HG03457 (cell line): ENCODE measurements at regions not wholly inside any gene's neighbourhood (a gene's known extent, or its start where the extent isn't known, plus 50 kb on each side); places are given as distances from the start of the nearest gene placed in this dataset.

Experiments used
- ATAC-seq: cut with Tn5 transposase; IDR thresholded peaks from one replicate; pipeline ENCODE4 v1.9.1; 2021; ENCODE audit warnings: moderate number of reproducible peaks; ENCODE audit not compliant: unreplicated experiment

- ATAC-seq: no peak
Measured at GRCh38 chr18:39759926-39760325, 2194.3 kb upstream of the CELF4 start.

DNA sequence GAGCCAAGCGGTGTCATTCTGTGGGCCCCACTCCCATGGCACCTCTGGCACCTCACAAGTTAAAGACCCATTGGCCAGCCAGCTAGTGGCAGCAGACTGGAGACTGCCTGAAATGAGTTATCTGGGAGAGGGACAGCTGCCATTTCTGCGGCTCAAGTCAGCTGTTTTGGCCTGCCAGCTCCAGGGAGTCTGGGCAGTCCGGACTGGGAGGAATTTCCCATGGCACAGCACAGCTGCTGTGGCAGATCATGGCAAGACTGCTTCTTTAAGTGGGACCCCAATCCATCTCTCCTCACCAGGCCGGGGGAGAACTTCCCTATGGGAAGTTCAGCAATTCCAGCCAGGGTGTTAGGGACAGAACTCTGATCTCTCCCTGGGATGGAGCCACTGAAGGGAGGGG is 2187.6 kb upstream of the CELF4 start:
- no peak for ATAC-seq

- no peak for ATAC-seq
Measured at GRCh38 chr18:39752351-39752750, 2186.8 kb upstream of the CELF4 start.

DNA sequence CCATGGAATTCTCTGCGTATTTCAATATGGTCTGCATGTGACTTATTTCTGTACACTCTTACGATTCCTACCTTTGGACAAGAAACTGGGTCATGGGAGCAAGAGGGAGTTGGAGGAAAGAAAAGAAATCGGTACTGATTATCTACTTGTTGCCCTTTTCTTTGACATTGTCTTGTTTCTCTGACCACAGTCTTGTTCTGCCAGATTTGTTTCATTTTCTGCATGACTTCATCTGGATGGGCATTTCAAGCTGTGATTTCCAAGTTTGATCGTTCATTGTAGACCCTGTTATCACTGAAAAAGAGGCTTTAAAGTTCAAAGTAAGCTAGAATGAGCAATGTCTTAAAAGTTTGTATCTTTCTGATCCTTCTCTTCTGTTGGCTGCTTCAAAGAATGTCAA is 2186.3 kb upstream of the CELF4 start:
- no peak for ATAC-seq

DNA sequence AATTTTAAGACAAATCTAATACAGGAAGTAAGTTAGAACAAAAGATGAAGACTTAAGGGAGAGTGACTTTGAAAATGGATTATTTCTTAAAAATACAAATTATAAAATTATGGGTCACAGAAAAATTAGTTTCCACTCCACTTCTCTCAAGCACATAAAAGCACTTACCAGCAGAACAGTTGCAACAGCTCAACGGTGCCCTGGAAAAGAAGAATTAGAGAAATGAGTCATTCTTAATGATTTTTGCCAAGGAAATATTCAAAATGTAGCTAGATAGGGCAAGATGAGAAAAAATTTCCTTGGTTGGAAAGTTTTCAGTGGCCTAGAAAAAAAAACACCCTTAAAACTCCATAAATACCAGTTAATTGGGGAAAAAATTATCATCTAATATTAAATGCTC is 2185.6 kb upstream of the CELF4 start:
- no peak for ATAC-seq

DNA sequence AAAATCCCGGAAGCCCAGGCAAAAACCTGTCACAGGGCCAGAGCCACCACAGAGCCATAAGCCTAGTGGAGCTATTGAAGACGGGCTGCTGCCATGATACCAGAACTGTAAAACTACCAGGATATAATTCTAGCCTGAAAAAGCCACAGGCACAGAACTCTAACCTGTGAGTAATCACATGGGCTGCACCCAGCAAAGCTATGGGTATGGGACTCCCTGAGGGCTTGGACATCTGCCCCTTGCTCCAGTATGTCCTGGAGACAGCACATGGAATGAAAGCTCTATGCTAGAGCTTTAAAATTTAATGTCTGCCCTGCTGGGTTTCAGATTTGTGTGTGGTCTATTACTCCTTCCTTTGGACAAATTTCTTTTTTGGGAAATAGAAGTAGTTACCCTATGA is 2183.6 kb upstream of the CELF4 start:
- ATAC-seq: no peak

GRCh38 chr18:39748727-39749126 is 2183.1 kb upstream of the CELF4 start:
- no peak for ATAC-seq

DNA sequence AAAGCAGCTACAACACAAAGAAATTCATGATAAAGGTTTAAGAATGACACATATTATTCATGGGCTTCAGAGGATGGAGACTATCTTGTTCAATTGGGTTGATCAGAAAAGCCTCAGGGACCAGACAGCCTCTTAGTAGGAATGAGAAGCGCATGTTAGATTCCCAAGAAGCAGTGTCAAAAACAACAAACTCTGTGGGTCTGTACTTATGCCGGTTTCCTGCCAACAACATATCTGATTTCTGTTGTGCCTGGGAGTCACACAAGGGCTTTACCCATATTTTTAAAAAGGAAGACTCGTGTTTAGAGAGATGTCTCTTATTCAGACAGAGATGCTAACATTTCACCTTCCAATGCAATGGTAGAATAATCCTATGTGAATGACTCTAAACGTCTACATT is 2180.6 kb upstream of the CELF4 start:
- ATAC-seq: no peak

DNA sequence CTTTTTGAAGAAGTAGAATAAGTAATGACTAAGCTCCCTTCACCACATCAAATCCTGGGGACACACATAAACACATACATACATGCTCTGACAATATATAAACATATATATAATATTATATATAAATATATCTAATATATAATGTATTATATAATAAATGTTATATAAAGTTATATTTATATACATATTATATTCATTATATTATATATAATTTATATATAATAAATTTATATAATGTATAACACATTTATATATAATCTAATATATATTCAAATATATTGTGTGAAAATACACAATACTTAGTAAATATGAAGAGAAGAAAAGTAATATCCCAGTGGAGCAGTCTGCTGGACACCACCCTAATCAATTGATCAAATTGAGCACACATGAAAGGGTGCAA is 2177.9 kb upstream of the CELF4 start:
- ATAC-seq: no peak

DNA sequence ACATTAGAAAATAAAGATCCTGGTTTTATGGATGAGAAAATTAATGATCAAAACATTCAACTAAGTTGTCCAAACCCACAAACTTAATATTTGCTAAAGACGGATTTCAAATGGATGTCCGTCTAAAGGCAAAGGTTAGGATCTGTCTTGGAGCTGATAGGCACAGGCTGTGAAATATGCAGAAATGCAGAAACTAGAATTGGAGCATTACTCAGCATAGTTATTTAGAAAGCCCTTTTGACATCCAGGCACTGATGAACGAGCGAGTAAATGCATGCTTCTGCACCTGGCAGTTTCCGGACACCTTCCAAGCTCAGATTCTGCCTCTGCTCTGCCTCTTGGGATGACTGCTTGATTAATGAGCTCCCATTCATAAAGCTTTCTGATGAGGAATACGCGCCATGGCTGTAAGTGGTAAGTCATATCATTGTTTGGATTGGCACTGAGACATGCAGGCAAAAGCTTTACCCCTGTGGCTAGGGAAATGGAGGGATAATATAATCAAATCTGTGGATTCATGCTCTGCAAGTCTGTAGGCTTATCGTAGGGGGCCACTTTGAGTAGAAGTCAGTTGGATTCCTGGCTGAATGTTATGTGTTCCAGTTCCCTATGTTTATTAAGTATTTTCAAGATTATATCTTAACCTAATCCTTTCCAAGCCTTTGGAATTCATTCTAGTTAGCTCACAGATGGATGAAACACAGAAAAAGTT is 2176.3 kb upstream of the CELF4 start:
- ATAC-seq: no peak

DNA sequence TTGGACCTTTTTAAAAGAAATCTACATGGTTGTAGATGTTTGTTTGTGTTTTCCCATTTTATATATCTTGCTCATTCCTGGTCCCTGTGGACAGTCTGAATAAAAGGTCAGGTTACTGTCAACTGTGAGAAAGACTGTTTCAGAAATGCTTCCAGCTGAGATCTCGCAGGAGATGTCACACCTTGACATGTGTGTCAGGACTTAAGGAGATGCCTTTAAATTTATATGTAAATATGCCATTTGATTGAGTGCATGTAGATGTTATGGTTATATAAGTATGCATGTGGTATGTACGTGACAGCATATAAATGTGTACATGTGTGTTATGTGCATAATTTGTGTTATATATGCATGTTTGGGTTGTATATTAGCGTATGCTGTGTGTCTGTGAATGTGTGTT is 2172.3 kb upstream of the CELF4 start:
- no peak for ATAC-seq

DNA sequence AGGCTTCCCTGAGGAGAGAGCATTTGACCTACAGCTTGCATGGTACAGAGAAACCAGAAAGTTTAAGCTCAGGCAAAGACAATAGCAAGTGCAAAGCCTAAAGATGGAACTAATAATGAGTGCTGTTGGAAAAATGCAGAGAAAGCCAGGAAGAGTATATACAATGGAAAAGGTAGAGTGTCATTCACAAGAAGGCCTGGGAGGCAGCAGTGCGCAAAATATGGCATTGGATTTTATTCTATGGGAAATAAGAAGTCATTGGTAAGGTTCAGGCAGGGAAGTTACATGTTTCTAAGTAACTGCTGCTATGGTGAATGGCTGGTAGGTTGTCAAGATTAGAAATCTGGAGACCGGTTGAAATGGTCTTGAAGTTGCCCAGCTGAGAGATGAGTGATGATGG is 2167.3 kb upstream of the CELF4 start:
- ATAC-seq: no peak

GRCh38 chr18:39730606-39731005 is 2165.0 kb upstream of the CELF4 start:
- no peak for ATAC-seq

DNA sequence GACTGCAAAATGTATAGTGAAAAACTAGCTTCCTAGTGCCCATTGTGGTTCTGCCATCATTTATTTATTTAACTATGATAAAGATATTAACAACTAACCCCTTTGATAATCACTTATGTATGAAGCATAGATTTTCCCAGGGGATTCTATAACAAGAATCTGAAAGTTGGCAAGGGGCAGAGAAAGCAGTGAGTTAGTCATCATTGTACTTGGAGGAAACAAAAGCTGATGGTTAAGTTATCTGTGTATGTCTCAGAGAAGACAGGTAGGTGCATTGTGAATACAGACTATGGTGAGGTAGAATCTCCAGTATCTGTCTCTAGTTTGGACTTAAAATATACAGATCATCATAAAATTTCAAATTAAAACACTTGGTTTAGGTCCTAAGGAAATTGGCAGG is 2159.1 kb upstream of the CELF4 start:
- ATAC-seq: no peak

GRCh38 chr18:39721712-39722111 is 2156.1 kb upstream of the CELF4 start:
- no peak for ATAC-seq

DNA sequence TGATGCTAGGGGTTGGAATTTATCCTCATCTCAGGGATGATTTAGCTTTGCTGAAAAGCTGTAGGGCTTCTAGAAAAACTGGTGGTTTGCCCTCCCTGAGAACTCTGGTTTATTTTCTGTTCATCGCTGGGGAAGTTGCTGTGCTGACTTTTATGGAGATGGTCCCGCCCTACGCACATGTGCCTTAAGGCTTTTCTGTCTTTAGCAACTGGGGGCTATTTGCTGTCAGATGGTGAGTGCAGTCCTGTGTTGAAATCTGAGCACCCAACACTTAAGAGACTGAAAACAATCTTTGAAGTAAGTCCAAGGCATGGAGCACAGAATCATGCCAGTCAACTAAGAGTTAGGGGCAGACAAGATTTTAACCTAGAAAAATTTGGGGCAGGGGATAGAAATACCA is 2148.4 kb upstream of the CELF4 start:
- no peak for ATAC-seq

GRCh38 chr18:39711701-39712100 is 2146.1 kb upstream of the CELF4 start:
- ATAC-seq: no peak

DNA sequence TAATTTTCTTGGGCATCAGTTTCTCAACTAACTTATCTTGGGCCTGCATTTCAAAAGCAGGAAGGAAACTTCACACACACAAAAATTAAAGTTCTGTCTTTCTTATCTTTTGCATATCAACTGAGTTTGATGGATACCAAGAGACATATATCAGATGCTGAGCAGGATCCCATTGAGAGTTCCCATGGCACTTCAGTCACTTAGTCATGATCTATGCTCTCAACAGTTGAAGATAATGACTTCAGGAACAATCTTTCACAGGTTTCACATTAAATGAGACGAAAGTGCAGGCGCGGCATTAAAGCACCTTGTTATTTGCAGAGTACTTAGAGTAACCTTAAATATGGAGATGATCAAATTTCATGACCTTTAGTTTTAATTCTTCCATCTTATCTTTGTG is 2139.8 kb upstream of the CELF4 start:
- ATAC-seq: no peak

DNA sequence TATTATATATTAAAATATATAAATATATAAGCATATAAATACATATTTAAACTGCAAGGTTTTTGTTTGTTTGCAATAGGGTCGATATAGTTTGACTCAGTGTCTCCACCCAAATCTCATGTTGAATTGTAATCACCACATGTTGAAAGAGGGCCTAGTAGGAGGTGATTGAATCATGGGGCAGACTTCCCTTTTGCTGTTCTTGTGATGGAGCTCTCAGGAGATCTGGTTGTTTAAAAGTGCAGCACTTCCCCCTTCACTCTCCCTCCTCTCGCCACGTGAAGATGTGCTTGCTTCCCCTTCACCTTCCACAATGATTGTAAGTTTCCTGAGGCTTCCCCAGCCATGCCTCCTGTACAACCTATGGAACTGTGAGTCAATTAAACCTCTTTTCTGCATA is 2137.3 kb upstream of the CELF4 start:
- ATAC-seq: no peak

DNA sequence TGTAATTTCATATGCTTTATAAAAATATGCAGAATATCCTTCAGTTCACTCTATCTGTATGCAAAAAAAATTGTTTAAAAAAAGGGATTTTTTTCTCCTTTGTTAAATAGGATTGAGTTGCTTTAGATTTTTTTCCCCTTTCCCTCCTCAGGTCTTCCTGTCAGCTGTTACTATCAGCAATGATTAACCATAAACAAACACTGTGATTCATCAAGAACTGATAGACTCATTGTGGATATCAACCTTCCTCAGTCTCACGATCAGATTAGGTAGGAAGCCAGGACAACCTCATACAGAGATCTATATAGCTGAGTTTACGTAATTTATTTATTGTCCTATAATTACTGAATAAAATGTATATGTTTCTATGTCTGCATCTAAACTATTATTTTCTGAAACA is 2136.2 kb upstream of the CELF4 start:
- no peak for ATAC-seq

GRCh38 chr18:39701055-39701783 is 2135.6 kb upstream of the CELF4 start:
- ATAC-seq: no peak

DNA sequence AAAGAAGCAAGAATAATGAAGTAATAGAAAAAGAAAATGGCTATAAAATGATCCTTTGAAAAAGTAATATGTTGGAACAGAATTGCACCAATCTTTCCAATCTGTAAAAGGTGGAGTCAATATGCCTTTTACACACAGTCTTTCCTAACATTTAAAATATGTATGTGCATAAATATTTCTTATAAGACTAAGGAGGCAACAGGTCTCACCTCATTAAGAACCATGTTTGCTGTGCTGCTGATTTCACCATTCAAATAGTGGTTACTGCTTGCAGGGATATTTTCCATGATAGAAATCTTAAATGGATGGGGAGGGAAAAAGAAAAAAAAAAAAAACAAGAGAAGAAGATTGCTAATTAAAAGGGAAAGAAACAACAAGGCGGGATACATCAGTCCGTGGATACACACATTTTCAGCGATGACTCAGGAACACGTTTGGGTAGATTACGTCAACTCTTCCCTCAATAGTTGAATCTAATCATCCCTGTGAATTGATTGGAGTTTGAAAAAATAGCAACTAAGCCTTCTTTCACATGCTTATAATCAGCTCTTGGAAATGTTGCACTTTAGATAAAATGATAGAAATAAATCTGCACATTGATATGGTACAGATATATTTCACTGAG is 2133.9 kb upstream of the CELF4 start:
- ATAC-seq: no peak
